K562 (cell line): ENCODE measurements at regions not wholly inside any gene's neighbourhood (a gene's known extent, or its start where the extent isn't known, plus 50 kb on each side); places are given as distances from the start of the nearest gene placed in this dataset.

Source experiments
- ATAC-seq: fragments of 200-7000 bp; cut with Tn5 transposase; 3 replicates; pipeline ENCODE4 v1.9.1; 2020; ENCODE audit warnings: moderate library complexity
- BruUV-seq: library from RNA; stranded (reverse); fragments of 400-500 nt; replicated peaks from 2 replicates; lab custom pipeline; 2021; lab: Mats Ljungman, UMichigan
- CTCF ChIA-PET: fragments of 300-600 bp; formaldehyde crosslinking; extraction: SDS; loops from one replicate; lab custom pipeline; 2021; ENCODE audit warnings: low intra/inter-chr PET ratio; lab: Yijun Ruan, JAX
- POLR2A ChIA-PET: fragments of 300-600, 350-650 bp; sonication (Branson Sonifier 250); formaldehyde crosslinking; extraction: SDS; loops from one replicate; lab custom pipeline; 2021; ENCODE audit warnings: antibody characterized with exemption, inconsistent platforms; lab: Yijun Ruan, JAX
- DNase-seq, 4 experiments: peaks; one replicate each; pipeline versions ENCODE4 v3.0.0 to v3.0.0-alpha.2; 2011 to 2018; ENCODE audit warnings: low spot score in 3 of 4, mixed read lengths in 3 of 4; ENCODE audit errors: extremely low read depth in 1 of 4
- FAIRE-seq: peaks from 2 replicates; lab custom pipeline; 2011; peaks lifted over from hg19 to GRCh38; lab: Jason Lieb, UNC
- H2AFZ ChIP-seq: 2 replicates; pipeline ENCODE4 v1.6.0; 2011; ENCODE audit warnings: low read depth, low read length, control low read depth, inconsistent platforms
- H3K27ac ChIP-seq: fragments of 200-600 bp; 3 replicates; pipeline ENCODE4 v1.8.0; 2011; ENCODE audit warnings: low read depth, mild to moderate bottlenecking, control low read depth, inconsistent platforms, low read length, moderate library complexity, mixed read lengths; ENCODE audit errors: extremely low read depth
- H3K27me3 ChIP-seq, 2 experiments: fragments of 300-600 bp in 1 of 2; 2 replicates in 1 of 2; 3 replicates in 1 of 2; pipeline versions ENCODE4 v1.6.0 to v1.8.0; 2011; ENCODE audit warnings: inconsistent platforms in 2 of 2, low read length in 2 of 2, mild to moderate bottlenecking in 1 of 2, mixed read lengths in 1 of 2, moderate library complexity in 1 of 2; ENCODE audit not compliant: control insufficient read depth in 2 of 2, insufficient read depth in 2 of 2
- H3K36me3 ChIP-seq: fragments of 300-600 bp; 3 replicates; pipeline ENCODE4 v1.8.0; 2011; ENCODE audit warnings: mild to moderate bottlenecking, low read length, inconsistent platforms; ENCODE audit not compliant: control insufficient read depth, insufficient read depth
- H3K4me1 ChIP-seq, 2 experiments: fragments of 200-600 bp in 1 of 2; replicated peaks in 1 of 2; 2 replicates in 1 of 2; 3 replicates in 1 of 2; pipeline versions ENCODE4 v1.5.1 to v1.8.0; 2011; ENCODE audit warnings: inconsistent platforms in 2 of 2, low read length in 2 of 2, mild to moderate bottlenecking in 1 of 2, mixed read lengths in 1 of 2, moderate library complexity in 1 of 2; ENCODE audit not compliant: control insufficient read depth in 2 of 2, insufficient read depth in 2 of 2
- H3K4me2 ChIP-seq: 2 replicates; pipeline ENCODE4 v1.6.1; 2011; ENCODE audit warnings: low read length, control low read depth, inconsistent platforms, mixed read lengths; ENCODE audit not compliant: insufficient read depth
- H3K4me3 ChIP-seq: fragments of 200-600 bp; sonication (generic), shearing (Covaris generic); 2 replicates; pipeline ENCODE4 v1.5.1; 2016; ENCODE audit warnings: control low read depth, inconsistent platforms
- H3K79me2 ChIP-seq: fragments of 200-600 bp; 3 replicates; pipeline ENCODE4 v1.8.0; 2011; ENCODE audit warnings: low read length, inconsistent platforms; ENCODE audit not compliant: control insufficient read depth, insufficient read depth
- H3K9ac ChIP-seq, 2 experiments: 2 replicates each; pipeline versions ENCODE4 v1.6.0 to v1.6.1; 2011; ENCODE audit warnings: low read depth in 2 of 2, low read length in 2 of 2, control low read depth in 1 of 2, inconsistent platforms in 1 of 2, mild to moderate bottlenecking in 1 of 2, mixed read lengths in 1 of 2; ENCODE audit not compliant: insufficient read depth in 1 of 2
- H3K9me1 ChIP-seq: one replicate; pipeline ENCODE4 v1.6.0; 2011; ENCODE audit warnings: inconsistent platforms, mild to moderate bottlenecking, low read length, moderate library complexity; ENCODE audit not compliant: control insufficient read depth, insufficient read depth
- H3K9me3 ChIP-seq: replicated peaks from 2 replicates; pipeline ENCODE4 v1.5.1; 2011; ENCODE audit warnings: low read depth, low read length, inconsistent platforms; ENCODE audit not compliant: control insufficient read depth, insufficient read depth
- H4K20me1 ChIP-seq: replicated peaks from 2 replicates; pipeline ENCODE4 v1.6.1; 2011; ENCODE audit warnings: low read length, inconsistent platforms, mixed read lengths; ENCODE audit not compliant: control insufficient read depth, insufficient read depth
- BRD9 ChIP-seq: fragments of 450-650 bp; IDR thresholded peaks from 2 replicates; pipeline ENCODE4 v1.6.1; 2018; ENCODE audit warnings: low read depth; ENCODE audit not compliant: partially characterized antibody
- GABPB1 ChIP-seq: sonication (generic); formaldehyde crosslinking; IDR thresholded peaks from 2 replicates; pipeline ENCODE4 v1.8.0; 2022; ENCODE audit warnings: mild to moderate bottlenecking, missing genetic modification reagents
- KHSRP ChIP-seq: fragments of 450-650 bp; IDR thresholded peaks from 2 replicates; pipeline ENCODE4 v1.6.1; 2017
- ZKSCAN3 ChIP-seq: fragments of 250-450 bp; sonication (Bioruptor Pico); IDR thresholded peaks from 2 replicates; pipeline ENCODE4 v1.4.0; 2020
- WGBS: fragments of 100-300 bp; shearing (Covaris generic); methylation state at CpG from one replicate; pipeline ENCODE4 v1.1.6; 2016; ENCODE audit warnings: low coverage, mixed read lengths; ENCODE audit not compliant: insufficient coverage; ENCODE audit errors: missing lambda C conversion rate; 5-methylcytosine and 5-hydroxymethylcytosine counted together
- in situ Hi-C: fragments of 300-500 bp; cut with MboI; formaldehyde crosslinking; loops from 4 replicates; pipeline ENCODE4 v1.15.0; 2018; ENCODE audit warnings: inconsistent platforms, mixed read lengths
- intact Hi-C: fragments of 100-400 bp; cut with micrococcal nuclease; formaldehyde crosslinking; loops from 2 replicates; pipeline ENCODE4 v1.14.2; 2022

GRCh38 chr7:21167942-21168341 is 259.9 kb upstream of the SP4 start:
- intact Hi-C loops = no loop called here
- FAIRE-seq (no peak), ATAC-seq (no peak), DNase-seq (no peak)
- Histone ChIP-seq H3K27me3 (peaks cover 3 to 24% of the 10 kb centered on the region in 2 experiments; a peak in 2 of 5 replicates), H3K4me1 (no peaks in the 10 kb centered on the region; a peak in 1 of 5 replicates), H3K4me3 (no peak overlapping the region), H2AFZ (no peak overlapping the region), H3K4me2 (no peak overlapping the region), H3K9me1 (no peaks in the 10 kb centered on the region), H3K79me2 (no peaks in the 10 kb centered on the region), H4K20me1 (no peaks in the 10 kb centered on the region), H3K27ac (no peak overlapping the region), H3K9me3 (no peaks in the 10 kb centered on the region), H3K36me3 (no peaks in the 10 kb centered on the region), H3K9ac (no peak overlapping the region)
- WGBS = 0% methylated on average over 2 of the region's 2 CpGs
- no peak for TF ChIP-seq KHSRP
- TF ChIP-seq GABPB1 (CRISPR knock-in tag) = no peak
- no TSS peak for BruUV-seq
- ChIA-PET CTCF (no interaction called here), POLR2A (no interaction called here)
- in situ Hi-C loops = no loop called here

DNA sequence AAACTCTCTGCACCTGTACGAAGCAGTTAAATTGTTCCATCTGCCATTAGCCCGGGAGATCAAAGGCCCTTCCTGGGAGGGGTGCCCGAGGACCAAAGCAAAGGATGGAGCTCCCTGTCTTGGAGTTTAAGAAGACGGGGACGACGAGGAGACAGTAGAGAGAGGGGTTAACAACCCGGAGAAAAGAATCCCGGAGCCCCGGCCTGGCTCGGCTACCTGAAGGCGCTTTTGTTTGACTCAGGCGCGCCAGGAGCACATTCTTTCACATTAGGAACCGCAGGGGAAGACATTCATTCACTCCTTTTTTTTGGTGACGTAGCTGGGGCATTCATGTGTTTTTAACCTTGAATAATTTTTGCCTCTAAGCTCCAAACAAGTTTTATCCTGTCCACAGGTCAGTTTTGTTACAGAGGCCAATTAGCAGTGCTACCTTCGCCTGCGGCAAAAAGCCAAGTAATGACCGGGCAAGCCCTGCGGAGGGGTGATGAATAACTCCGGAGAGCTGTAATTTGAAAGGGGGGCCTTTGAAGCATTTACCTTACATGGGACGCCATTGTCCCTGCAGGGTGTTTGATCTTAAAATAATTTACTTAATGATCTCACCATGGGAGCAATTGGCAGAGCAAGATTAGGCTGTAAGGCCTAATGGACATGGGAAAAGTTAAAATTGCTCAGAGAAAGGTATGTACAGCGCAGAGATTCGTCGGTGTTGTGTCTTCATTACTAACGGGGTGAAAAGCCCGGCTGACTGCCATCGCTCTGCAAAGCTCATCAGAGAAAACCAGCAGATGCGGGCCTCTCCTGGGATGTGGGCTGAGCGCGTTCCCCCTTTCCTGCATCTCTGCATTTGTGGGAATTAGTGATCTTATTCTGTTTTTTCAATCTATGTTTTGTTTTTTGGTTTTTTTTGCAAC is 258.0 kb upstream of the SP4 start:
- BruUV-seq = no TSS peak
- no peaks in the 10 kb centered on the region for H3K9me3 ChIP-seq
- POLR2A ChIA-PET = no interaction called here
- H3K4me3 ChIP-seq = no peak overlapping the region
- no peak overlapping the region for H3K4me2 ChIP-seq
- CTCF ChIA-PET = no interaction called here
- ATAC-seq (no peak), FAIRE-seq (no peak), DNase-seq (no peak)
- H3K27me3 ChIP-seq = peaks cover 3 to 24% of the 10 kb centered on the region in 2 experiments; a peak in 2 of 5 replicates
- no peak overlapping the region for H3K9ac ChIP-seq
- in situ Hi-C loops = no loop called here
- no peak overlapping the region for H3K27ac ChIP-seq
- intact Hi-C loops = no loop called here
- H4K20me1 ChIP-seq = no peaks in the 10 kb centered on the region
- no peaks in the 10 kb centered on the region for H3K79me2 ChIP-seq
- no peaks in the 10 kb centered on the region for H3K36me3 ChIP-seq
- H2AFZ ChIP-seq = no peak overlapping the region
- H3K9me1 ChIP-seq = no peaks in the 10 kb centered on the region
- H3K4me1 ChIP-seq = no peaks in the 10 kb centered on the region
- TF ChIP-seq BRD9 (no peak), ZKSCAN3 (CRISPR knock-in tag) (no peak)
- WGBS = 1% methylated on average over 30 of the region's 30 CpGs
